NOMO-1 treated with DMSO at 0.1 percent for 48 hours (cell line): ENCODE measurements at regions not wholly inside any gene's neighbourhood (a gene's known extent, or its start where the extent isn't known, plus 50 kb on each side); places are given as distances from the start of the nearest gene placed in this dataset.

ENCODE experiments used
- DNase-seq: peaks from one replicate; lab custom pipeline; 2025; ENCODE audit not compliant: unreplicated experiment; lab: John Stamatoyannopoulos, UW

DNA sequence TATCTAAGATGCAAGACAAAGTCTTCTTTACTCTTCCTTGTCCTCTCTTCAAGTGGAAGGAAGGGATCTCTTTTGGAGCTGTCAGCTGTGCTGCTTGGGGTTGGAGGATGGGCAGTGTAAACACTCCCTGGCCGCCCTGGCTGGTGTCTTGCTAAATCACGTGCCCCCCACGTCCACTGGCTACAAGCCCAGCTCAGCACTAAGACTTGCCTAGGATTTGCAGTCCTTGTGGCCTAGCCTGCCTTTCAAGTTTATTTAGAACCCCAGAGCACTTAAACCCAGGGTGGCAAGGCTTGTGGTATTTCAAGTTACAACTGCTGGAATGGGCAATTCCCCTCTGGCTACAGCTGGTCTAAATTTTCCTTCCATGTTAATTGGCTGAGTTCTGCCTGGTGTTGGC is 272.4 kb upstream of the MYO3A start:
- no peak for DNase-seq

DNA sequence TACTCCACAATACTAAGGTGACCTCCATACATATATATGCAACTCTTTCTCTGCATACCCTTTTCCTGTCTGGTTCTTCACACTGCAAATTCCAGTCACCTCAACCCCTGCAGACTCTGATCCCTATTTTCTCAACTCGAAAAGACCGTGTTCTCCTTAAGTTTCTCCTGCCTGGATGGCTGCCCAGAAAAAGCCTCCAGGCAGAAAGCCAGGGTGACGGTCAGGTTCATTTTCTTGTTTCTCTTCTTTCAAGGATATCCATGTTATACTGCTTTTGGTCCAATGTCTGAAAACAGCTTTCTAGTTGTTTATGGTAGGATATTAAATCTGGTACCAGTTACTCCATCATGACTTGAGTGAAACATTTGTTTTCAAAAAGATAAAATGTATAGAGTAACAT is 267.8 kb upstream of the MYO3A start:
- DNase-seq = no peak

DNA sequence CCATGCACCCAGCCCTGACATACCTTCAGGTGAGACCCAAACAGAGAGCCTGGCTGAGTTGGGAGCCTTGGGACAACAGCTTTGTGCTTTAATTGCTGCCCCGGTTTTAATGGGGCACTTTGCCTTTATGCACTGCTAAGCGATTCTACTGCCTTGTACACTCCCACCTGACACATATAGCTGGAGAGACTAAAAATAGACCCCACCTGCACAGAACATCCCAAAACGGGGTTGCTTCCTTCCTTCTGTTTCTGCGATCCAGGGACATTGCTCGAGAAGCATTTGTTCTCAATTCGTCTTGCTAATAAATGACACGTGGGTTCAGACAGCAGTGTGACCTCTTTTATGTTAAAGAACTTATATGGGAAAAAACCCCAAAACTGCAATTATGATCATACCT is 258.8 kb upstream of the MYO3A start:
- DNase-seq = no peak

DNA sequence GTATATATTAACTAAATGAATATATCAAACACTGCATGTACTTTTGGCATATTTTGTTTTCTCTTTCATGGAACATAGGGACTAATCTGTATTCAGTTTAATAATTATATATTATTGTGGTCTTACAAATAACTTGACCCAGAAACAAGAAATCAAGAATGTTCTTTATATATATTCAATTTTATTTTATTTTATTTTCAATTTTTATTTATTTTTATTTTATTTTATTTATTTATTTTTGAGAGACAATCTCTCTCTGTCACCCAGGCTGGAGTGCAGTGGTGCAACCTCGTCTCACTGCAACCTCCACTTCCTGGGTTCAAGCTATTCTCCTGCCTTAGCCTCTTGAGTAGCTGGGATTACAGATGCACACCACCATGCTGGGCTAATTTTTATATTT is 258.4 kb upstream of the MYO3A start:
- no peak for DNase-seq

DNA sequence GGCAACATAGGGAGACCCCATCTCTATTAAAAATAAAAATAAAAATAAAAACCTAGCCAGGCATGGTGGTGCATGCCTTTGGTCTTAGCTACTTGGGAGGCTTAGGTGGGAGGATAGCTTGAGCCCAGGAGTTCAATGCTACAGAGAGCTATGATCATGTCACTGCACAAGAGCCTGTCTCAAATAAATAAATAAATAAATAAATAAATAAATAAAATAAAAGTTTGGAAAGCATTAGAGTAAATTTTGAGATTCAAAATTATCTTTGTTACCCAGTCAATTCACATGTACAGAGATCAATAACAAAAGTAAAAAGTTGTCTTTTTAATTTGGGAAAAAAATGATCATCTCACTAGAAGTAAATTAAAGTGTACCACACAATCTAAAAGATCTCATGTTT is 255.8 kb upstream of the MYO3A start:
- DNase-seq = no peak

DNA sequence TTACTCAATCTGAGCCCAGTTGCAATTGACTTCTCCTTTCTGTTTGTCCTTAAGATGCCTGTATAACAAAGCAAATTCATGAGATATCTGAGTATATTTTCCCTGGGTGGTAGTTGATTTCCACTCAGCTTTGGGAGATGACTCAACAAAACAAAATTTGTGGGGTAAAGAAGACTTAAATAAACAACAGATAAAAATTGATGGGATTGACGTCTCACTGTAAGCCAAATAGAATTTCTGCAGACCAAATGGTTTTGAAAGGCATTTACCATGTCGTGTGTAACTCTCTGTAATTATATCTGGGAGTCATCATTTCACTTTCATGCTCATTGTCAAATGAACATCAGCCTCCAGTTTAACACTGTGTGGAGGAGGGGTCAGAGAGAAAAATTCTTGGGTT is 255.4 kb upstream of the MYO3A start:
- no peak for DNase-seq

DNA sequence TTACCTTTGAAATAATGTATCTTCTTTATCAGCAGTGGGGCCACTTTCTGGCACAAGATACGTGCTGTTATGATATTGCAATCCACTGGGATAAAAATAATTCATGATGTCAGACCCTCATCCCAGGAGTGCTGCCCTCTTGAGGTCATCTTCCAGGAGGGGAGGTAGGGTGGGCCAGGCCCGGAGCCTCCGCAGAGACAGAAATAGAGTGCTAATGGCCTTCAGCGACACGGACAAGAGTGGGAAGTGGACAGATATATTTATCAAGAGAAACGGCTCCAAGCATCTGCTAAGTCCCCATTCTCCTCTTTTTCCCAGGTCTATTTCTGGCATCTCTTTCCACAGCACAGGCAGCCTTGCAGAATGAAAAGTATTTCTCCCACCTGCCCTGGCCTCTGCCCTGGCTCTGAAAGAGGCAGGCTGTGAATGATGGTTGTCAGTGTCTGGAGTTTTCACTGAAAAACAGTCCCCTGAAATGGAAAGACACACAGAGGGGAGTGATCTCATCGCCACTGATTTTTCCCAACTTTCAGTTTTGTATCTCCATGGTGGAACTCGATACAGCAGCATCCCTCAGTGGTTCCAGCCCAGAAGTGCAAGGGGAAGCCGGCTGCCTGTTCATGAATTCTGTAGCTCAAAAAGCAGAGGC is 251.7 kb upstream of the MYO3A start:
- no peak for DNase-seq

DNA sequence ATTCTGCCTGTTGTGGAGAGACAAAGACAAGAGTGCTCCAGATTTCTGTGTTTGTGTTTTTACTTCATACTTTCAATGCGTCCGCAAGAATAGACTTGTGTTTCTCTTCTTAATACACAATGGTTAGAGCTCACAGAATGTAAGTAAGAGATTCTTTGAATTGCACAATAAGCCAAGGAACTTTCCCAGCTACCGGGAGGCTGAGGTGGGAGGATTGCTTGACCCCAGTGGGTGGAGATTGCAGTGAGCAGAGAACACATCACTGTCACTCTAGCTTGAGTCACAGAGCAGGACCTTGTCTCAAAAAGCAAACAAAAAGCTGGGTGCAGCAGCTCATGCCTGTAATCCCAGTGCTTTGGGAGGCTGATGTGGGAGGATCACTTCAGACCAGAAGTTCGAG is 250.7 kb upstream of the MYO3A start:
- DNase-seq = no peak

DNA sequence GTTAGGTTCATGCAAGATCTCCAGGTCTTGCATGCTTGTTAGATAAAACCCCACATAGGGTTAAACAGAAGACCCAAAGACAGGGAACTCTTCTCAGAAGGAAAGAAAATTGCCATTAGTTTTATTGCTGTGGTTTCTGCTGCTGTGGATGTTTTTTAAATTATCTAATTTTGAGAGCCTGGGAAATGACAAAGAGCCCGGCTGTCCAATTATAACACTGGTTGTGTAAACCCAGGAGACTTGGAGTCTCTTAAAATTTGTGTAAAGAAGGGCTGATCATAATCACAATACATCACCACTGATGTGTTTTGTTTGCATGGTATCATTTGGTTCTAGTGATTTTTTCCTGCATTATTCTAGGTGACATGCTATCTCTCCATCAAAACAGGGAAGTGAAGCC is 246.5 kb upstream of the MYO3A start:
- no peak for DNase-seq

DNA sequence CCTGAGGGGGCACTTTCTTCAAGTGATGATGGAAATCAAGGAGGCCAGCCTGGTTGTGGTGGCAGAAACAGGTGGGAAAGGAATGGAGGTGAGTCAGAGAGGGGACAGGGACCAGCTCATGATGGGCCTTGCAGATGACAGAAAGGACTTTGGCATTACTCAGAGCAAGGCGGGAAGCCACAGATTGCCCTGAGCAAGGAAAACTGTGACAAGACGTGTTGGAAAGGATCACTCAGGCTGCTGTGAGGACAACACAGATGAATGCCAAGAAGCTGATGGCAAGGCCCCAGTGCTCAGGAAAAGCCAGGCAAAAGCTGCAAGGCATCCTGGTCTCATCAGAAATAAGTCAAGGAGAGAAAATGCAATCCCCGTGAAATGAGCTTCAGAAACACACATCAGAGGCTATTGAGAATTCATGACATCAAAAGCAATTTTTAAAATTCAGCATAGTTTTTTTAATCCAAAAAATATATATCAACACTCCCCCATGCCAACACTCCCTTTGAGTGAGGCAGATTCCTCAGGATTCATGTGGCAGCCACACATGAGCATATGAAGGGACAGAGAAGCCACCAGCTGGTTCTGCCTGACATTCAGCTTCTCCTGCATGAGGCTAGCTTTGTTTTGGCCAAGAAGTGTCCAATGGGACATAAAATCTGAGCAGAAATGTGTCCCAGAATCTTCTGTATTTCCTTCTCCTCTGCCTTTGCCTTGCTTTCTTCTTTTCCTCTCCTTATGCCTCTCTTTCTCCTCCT is 244.5 kb upstream of the MYO3A start:
- DNase-seq = no peak

DNA sequence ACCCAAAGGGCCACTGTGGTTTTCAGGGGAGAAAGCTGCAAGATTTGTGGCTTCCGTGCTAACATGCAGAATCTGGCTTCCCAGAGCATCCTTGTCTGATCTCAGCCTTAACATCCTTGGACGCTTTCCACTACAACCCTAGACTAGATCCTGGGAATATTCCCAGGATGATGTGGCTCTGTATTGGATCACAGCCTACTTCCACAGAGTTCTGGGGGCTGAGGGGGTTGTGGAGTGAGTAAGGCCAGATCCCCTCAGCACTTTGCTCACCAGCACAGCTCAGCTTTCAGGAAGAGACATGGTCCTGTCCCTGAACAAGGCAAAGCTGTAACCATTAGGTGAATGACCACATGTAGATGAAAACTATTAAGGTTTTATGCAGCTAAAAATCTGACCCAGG is 241.3 kb upstream of the MYO3A start:
- no peak for DNase-seq

DNA sequence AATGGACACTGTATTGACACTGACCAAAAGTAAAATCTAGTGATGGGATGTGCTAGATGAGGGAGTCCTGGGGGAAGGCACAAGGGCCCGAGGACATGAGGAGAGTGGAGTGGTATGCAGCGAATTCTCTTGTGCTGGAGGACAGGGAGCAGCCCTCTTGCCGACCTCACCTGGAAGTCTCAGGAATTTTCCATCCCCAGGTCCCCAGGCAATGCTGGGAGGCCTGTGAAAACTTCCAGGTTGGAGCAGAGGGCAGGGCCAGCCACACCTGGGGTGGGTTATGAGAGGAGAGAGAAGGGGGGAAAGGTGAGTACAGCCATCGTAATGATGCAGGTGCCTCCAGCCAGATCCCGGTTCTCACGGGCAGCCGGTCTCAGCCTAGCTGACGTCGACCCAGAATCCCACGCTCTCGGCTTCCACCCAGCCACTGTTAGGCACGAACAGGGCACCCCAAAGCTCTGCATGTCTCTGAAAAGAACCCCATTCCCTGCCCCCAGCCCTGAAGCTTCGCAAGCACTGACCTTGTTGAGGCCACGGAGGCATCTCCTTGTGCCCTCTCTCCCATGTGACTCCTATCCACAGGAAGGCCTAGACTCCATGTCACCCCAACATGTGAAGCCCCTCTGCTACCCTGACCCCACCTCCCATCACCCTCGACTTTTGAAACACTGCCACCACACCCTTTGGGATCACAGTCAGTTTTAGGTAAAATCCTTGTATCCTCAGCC is 239.7 kb upstream of the MYO3A start:
- no peak for DNase-seq

DNA sequence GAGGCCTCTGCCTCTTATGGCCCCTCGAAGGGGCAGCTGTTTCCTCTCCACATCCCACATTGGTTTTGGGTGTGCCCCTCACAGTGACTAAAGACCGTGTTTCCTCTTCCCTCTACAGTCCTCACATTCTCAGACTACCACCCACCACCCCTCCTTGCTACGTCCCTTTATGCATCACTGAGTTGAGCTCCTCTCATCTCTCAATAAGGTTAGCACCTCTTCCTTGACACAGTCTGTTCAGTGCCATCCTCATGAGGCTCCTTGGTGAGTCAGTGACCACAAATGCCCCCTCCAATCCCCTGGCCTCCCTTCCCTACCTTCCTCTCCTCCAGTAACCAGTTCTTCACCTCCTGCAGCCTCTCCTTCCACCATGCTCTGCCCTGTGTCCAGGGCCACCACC is 239.1 kb upstream of the MYO3A start:
- DNase-seq = no peak

DNA sequence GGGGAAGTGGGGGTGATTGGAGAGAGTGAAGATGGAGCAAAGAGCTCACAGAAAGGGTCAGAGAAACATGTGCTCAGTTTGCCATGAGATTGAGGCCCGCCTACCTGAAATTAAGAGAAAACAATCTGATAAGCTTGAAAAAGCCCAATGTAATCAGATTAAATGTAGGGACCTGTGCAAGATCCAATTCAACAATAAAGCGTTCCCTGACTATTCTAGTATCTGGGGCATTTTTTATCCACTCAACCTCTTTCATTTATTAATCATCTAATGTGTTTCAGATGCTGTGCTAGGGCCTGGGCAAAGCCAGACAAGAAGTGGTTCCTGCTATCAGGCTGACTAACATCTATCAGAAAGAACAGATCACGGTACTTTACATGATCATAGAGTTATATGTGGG is 238.4 kb upstream of the MYO3A start:
- DNase-seq = no peak

DNA sequence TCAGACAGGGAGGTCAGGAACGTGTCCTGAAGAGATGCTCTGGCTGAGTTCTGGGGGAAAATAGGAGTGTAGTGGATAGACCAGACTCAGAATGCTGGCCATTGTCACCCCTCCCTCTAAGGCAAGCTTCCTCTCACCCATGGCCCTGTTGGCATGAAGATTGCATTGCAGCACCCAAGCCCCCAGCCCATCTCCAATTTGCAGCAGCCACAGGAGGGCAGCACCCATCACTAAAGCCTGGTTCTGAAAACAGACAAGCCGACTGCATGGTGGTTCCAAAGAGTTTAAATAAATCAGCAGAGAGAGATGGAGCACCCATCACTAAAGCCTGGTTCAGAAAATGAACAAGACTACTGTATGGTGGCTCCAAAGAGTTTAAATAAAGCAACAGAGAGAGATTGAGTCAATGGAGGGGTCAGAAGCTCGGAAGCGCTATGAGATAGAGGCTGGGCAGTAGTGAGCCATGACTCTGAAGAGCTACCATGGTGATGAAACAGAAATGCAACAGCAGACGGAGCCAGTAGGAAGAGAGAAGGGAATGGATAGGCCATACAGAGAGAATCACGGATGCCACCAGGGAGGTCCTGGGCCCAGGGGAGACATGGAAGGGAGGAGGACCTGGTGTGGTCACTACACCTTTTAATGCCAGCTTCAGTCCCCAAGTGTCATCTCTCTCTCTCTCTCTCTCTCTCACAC is 237.9 kb upstream of the MYO3A start:
- DNase-seq = no peak

DNA sequence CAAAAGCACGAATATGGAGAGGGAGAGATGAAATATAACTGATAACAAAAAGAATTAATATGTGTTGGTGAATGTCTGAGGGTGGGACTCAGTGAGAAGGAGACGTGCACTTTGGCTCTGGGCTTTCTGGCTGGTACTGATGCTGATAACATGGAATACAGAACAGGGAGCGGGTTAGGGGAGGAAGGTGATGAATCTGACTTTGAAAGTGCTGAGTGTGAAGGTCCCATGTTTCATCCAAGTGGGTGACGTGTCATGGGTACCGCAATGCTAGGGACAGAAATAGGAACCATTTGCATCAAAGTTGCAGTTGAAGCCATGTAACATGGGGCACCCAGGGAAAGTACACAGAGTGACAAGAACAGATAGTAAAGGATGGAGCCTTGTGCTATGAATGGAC is 236.6 kb upstream of the MYO3A start:
- no peak for DNase-seq

DNA sequence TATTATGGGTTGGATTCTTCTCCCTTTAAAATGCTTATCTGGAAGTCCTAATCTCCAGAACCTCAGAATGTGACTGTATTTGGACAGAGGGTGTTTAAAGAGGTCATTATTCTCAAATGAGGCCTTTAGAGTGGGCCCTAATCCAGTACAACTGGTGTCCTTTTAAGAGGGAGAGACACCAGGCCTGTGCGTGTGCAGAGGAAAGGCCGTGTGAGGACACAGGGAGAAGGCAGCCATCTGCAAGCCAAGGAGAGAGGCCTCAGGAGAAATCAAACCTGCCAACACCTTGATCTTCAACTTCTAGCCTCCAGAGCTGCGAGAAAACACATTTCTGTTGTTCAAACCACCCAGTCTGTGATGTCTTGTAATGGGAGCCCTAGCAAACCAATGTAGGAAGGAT is 235.4 kb upstream of the MYO3A start:
- DNase-seq = no peak

DNA sequence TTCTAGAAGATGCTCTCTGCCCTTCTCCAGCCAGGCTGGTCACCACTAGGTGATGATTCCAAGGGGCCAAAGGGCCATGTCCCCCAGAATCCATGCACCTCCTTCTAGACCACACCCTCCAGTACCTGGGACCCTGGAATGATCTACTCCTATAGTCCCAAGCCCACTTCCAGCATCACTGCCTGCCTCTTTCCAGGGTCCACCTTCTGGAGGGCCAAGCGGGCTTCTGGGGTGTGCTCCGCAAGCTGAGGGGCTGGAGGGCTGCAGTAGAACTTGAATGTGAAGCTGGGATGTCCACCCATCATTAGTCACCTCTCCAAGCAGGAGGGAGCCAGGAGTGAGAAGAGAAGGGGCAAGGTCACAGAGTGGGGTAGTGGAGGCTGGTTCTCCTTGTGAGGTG is 234.4 kb upstream of the MYO3A start:
- no peak for DNase-seq

DNA sequence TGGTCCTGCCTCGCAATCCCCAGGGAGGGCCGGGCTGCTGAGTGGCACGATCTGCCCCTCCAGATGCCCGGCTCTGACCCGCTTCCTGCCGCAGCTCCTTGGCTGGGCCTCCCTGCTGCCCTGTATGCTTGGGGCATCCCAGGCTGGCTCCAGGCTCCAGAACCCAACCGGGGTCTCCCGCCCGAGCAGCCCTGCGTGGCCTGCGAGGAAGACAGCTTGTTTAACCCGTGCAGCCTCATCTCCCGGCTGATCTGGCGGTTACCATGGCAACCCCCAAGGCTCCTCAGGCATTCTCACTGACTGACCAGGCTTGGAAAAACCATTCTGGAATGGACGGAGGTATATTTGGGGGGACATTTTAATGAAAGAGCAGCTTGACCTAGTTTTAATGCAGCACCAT is 232.4 kb upstream of the MYO3A start:
- DNase-seq = no peak

DNA sequence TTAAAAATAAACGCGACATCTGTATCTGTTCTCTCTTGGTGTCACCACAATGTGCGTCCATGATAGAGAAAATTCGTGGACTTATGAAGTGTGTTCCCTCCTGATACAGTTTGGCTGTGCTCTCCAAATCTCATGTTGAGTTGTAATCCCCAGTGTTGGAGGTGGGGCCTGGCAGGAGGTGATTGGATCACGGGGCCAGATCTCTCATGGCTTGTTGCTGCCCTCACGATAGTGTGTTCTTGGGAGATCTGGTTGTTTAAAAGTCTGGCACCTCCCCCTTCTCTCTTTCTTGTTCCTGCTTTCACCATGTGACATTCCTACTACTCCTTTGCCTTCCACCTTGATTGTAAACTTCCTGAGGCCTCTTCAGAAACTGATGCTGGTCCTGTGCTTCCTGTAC is 229.4 kb upstream of the MYO3A start:
- DNase-seq = no peak

DNA sequence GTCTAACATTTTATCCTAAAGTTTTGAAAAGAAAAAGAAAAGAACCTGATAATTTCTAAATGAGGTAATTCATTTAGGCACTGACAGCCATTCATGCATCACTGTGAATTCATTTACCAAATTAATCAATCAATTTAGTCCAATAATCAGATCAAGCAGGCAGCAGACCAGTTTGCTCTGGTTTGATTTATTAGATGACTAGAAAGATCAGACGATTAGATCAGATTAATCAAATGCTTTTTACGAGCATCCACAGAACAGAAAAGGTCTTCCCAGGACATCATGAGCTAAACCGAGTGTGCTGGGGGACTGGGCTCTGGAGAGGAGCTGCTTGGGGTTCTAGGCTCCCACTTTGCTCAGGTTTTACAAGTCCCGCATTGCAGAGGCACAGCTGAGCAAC is 226.5 kb upstream of the MYO3A start:
- no peak for DNase-seq
